Activated CD4-positive, alpha-beta T cell treated with anti-CD3 and anti-CD28 coated beads, Interleukin-2, amount 50 U/mL, for 48 hours (primary cell): ENCODE measurements at regions not wholly inside any gene's neighbourhood (a gene's known extent, or its start where the extent isn't known, plus 50 kb on each side); places are given as distances from the start of the nearest gene placed in this dataset.

ENCODE experiments used
- DNase-seq, 2 experiments: peaks; one replicate each; pipeline ENCODE4 v3.0.0-alpha.2; 2020

DNA sequence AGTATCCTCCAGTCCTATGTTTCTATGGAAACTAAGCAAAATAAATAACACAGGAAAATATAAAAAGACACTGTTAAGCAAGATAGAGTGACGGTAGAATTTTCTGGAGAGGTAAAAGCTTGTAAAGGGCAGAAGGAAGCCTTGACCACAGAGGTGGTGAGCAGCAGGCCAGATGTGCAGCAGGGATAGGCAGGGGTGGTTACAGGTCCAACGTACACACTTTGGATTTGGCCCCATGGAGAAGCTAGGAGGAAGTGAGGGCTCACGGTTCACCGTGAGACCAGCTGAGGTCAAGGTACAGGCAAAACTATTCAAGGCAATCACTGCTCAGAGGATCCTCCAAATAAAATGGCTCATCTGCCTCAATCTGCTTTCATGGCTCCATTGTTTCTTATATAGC is 242.8 kb downstream of the B3GLCT start:
- DNase-seq, result no peak

DNA sequence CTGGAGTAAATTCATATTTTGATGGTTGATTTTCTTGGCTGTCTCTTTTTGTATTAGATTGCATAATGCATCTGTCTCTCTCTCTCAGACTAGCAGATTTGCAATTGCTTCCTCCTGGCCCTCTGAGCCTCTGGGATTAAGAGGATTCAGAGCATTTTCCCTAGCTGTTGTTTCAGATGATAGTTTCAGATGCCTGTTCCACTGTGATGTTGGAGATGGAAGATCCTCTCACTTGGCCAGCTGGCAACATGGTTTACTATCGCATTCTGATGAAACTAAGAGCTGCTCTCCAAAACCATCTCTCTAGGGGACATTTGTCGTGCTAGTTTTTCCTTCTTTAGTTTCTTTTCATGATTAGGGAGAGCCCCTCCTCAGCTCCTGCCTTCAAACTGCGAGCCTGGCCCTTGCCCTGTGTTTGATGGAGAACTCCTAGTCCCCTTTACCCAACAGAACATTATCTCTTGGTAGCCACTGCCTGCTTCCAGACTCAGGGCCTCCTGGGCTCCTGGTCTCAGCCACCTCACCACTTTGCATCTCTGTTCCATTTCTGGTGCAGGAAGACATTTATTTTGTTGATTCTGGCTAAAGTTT is 244.6 kb downstream of the B3GLCT start:
- DNase-seq, result no peak

DNA sequence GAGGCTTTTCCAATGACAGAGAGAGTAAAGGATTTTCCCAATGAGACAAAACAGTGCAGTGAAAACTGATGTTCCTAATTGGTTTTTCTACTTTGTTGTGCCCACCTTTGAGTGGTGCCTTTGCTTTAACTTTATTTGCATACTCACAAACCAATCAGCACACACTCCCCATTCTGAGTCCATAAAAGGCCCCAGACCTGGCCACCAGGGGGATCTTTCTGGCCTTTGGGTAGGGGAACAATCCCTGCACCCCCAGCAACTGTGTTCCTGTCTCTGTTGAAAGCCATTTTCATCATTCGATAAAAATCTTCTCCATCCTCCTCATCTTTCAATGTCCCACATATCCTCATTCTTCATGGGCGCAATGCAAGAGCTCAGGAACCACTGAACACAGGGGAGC is 252.8 kb downstream of the B3GLCT start:
- no peak for DNase-seq

DNA sequence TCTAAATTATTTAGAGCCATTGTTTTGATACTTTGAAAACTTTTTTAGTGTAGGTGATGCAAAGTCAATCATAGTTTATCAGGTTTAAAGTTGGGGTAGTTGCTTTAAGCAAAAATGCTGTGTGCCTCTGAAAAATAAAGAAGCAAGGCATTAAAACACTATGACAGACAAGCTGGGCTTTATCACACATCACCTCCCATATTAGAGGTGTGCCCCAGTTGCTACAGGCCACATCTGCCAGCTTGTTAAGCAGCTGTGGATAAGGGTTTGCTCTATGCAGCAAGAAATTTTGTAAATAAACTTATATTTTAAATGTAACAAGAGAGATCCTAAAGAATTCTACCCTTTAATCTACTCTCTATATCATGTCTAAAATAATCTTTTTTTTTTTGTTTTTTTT is 255.8 kb downstream of the B3GLCT start:
- DNase-seq, result no peak

DNA sequence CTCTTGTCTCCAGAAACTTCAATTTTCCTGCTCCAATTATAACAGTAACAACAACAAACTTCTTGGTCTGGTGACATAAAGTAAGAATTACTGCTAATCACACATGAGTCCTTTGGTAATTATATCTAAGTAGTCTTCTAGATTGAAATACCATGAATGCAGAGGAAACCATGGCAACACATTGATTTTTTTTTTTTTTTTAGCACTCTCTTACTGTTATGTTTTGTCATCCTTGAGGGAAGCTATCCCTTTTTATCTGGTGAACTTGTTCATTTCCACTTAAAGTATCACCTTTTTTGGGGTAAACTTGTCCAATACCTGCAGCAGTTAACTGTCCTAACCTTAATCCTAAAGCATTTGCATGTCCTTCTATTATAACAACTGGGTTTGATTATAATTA is 256.3 kb downstream of the B3GLCT start:
- no peak for DNase-seq

DNA sequence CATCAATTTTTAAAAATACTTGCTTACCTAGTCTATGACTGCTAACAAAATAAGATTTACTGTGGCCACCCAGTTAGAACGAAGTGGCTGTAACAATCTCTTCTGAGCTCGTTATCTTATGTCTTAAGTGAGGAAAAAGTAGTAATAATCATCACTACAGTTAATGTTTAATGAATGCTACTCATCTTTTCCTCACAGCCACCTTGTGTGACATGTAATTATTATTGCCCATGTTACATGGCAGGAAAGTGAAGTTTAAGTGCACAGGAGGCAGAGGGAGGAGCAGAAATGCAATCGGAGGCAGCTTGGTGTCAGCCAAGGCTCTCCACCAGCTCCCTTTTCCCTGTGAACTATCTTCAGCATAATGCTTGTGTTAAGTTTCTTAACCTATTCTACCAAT is 260.3 kb downstream of the B3GLCT start:
- no peak for DNase-seq

DNA sequence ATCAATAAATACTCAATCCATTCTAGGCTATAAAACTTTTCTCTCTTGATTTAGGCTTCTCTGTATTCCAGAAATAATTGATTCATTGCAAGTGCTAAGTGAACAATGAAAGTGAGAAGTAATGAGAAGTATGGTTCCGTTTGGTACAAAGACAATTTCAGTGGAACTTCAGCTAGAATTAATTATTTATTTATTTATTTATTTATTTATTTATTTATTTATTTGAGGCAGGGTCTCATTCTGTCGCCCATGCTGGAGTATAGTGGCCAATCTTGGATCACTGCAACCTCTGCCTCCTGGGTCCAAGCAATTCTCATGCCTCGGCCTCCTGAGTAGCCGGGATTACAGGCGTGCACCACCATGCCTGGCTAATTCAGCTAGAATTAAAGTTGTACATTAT is 262.1 kb downstream of the B3GLCT start:
- no peak for DNase-seq

DNA sequence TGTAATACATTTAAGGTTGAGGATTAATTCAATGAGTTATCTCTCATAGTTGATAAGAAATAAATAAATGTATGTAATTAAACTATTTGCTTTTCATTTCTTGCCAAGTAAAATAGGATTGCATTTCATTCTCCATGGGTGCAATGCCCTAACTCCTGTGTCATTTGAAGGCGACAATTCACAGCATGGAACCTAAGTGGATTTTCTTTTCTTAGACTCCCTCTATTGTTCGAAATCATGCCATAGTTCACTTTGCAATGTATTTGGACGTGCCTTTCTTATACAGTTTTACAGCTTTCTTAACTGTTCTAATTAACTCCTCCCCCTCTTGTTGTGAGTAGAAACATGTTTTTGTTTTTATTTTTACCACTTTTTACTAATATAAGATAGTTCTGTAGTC is 263.0 kb downstream of the B3GLCT start:
- DNase-seq, result no peak

DNA sequence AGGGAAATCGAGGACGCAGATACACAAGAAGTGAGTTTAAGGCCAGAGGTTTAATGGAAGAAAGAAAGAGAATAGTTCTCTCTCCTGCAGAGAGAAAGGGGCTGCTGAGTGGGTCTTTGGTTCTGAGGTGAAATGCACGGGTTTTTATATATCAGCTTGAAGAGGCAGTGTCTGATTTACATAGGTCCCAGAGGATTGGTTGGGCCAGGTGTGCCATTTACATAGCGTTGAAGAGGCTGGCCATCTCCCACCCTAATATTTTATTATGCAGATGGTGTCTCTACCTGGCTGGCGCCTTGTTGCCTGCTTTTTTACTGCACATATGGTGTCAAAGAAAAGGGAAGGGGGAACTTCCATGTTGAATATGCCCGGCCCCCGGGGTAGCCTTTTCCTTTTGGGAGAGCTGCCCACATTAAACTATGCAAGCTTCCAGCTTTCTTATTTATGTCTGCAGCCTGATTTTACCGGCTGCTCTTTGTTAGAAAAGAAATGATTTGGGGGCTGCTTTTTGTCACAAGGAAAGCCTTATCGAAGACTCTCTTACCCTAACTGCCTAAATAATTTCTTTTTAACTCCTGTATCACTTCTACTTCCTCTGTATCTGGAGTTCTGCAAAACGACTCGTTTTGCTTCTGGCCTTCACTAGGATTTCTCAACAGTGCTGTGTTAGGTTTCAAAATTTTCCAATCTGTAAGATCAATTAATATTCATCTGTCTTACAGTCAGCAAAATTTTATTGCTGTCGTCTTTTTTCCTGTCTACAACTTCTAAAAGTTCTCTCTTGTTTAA is 268.5 kb downstream of the B3GLCT start:
- no peak for DNase-seq

DNA sequence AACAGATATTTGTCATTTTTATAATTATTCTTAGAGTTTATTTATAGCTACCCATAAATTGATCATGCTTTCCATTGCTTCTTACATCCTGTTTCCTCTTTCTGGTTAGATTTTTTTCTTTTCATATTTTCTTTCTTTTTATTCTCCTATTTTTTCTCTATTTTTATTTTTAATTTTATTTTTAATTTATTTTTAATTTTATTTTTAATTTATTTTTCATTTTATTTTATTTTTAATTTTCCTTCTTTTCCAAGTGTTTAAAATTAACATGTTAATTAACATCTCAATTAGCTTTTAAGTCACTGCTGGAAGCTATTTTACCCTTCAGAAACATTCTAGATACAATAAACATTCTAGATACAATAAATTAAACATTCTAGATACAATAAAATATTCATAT is 269.6 kb downstream of the B3GLCT start:
- no peak for DNase-seq

DNA sequence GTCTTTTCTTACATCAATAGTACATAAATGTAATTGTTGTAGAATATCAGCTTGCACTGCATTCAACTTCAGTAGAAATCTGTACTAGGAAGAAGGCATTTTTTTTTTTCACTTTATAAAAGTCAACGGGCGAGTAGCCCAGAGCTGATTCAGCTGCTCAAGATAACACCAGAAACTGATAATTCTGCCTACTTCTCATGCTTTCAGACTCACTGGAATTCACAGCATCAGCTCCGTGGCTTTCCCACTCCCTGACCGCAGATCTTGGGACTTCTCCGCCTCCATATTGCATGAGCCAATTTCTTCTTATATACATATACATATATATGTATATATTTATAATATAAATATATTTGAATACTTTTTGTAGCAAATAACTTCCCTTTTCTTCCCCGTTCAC is 263.1 kb upstream of the RXFP2 start:
- DNase-seq, result no peak

DNA sequence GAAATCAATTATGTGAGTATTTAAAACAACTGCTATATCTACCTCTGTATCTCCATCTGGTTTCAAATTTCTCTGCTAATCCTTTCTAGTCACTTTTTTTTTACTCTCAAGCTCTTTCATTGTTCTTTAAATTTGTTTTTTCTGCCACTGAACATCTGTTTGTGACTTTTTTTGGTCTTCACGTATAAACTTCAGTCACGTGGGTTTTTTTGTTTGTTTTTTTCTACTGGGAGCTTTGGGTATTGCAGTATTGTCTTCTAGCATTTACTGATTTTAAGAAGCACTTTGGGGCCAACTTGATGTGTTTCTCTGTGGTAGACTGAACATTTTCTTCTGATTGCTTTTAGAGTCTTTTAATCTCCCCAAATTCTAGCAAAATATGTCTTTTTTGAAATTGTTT is 262.6 kb upstream of the RXFP2 start:
- DNase-seq, result no peak

DNA sequence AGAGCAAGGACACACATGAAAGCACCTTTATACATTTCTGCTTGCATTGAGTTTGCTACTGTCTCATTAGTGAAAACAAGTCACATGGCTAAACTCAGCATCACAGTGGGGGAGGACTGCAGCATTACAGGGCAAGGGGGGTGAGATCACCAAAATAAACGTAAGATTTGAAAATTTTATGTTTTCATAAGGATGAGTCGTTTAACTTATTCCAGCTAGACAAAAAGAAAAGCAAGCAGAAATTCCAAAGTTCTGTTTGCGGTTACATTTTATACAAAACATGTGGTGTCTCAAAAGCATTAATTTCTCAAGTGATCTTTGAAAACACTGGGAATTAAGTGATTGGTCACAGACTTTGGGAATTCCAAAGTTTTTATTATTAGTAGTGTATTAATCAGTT is 261.4 kb upstream of the RXFP2 start:
- no peak for DNase-seq

DNA sequence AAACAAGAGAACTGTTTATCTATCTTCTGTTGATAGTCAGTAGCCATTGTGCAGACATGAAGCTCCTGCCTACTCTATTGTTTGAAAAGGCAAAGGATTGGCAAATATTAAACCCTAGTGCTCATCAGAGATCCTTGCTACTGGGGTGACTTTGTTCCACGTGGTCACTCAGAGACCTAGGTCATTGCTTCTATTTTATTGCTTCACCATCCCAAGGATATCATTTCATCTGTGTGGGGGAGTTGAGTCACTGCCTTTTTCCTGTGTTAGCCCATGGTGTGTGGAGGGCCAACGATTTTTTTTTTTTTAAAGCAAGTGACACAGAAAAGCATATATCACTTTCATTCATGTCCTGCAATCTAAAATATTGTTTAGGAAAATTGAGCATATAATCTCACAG is 254.1 kb upstream of the RXFP2 start:
- no peak for DNase-seq

DNA sequence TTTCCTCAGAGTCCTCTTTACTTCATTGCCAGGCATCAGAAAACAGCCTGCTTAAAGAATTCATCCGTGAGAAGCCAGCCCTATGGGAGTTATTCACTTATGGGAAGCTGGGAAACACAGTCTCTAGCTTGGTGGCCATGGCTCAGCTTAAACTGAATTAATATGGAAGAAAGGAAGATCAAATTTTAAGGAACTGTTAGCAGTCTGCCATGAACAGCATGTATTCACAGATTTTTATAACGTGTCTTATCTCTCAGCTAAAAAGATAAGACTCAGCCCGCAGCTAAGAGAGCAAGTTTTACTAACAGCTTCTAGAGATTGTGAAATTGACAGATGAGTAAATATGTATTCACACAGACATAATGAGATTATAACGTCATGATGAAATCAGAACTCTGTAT is 253.7 kb upstream of the RXFP2 start:
- DNase-seq, result no peak

DNA sequence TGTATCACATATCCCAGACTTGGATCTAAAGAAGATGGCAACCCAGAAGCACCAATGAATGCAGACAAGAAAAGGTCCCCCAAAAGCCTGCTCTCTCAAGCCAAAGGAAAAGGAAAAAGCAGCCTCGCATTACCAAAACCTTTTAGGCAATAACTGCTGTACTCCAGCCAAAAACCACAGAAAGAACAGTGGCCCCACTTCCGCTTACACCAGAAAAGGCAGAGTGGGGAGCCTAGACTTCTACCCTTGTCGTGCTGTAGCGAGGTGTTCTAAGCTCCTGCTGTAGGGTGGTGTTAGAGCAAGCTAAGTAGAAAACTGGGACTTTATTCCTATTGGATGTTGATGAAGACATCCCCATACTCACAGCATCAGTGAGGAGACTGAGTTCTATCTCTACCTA is 244.0 kb upstream of the RXFP2 start:
- DNase-seq, result no peak

DNA sequence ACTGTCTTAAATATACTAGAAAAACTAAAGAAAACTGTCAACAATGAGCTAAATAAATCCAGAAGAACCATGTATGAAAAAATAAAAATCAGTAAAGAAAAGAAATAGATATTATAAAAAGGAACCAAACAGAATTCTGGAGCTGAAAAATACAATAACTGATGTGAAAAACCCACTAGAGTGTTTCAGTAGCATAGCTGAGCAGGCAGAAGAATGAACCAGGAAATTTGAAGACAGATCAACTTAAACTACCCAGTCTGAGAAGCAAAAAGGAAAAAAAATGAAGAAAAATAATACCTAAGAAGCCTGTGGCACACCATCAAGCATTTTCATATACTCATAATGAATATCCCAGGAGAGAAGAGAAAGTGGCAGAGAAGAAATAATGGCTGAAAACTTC is 240.1 kb upstream of the RXFP2 start:
- DNase-seq, result no peak

DNA sequence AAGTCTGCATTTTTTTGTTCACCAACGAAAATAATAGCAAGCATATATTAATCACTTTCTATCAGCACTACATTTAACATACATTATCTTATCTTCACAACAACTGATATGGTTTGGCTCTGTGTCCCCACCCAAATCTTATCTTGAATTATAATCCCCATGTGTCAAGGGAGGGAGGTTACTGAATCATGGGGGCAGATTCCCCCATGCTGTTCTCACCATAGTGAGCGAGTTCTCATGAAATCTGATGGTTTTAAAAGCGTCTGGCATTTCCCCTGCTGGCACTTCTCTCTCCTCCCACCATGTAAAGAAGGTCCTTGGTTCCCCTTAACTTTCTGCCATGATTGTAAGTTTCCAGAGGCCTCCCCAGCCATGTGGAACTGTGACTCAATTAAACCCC is 235.7 kb upstream of the RXFP2 start:
- DNase-seq, result no peak

DNA sequence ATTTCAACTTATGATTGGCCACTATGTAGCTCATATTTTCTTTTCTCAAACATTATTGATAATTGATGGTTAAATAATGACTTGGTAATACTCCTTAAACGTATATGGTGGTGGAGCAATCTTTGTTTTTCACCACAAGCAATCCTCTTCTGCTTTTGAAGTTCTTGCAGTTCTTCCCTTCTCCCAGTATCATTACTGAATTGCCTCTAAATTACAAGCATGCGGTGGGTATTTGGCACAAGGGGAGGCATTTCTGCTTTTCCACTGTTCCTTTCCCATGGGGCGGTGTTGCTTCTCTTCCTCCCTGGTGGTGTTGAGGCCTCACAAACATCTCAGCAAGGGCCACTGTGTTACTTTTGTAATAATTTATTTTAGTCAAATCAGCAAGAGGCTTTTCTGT is 234.4 kb upstream of the RXFP2 start:
- DNase-seq, result no peak

DNA sequence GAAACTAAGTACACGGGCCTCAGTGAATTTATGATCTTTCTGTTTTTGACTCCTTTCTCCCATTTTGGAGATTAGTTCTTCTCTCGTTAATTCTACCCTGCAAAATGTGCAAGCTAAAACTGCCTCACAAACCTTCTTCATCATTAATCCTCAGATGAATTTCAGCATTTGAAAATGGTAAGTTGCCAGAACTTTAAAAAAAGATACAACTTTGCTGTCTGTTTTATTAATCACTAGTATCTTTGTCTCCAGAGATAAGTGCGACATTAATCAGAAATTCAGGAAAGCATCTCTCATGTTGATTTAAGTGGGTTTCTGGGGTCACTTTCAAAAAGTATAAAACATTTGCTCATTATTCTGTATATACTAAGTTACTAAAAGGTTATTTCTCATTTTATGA is 227.0 kb upstream of the RXFP2 start:
- no peak for DNase-seq

DNA sequence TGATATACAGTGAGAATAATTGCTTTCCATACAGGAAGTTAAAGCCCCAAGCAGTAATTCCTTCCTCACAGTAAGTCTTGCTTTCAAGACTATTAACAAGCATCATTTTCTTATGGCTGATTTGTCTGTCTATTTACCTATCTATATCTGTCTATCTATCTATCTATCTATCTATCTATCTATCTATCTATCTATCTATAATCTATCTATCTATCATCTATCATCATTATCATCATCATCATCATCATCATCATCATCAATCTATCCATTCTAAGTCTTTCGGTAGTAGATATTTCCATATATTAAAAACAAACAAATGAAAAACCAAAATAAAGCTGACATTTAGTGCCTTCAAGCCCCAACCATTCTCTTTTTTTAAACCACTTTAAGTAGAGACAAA is 224.4 kb upstream of the RXFP2 start:
- DNase-seq, result no peak

DNA sequence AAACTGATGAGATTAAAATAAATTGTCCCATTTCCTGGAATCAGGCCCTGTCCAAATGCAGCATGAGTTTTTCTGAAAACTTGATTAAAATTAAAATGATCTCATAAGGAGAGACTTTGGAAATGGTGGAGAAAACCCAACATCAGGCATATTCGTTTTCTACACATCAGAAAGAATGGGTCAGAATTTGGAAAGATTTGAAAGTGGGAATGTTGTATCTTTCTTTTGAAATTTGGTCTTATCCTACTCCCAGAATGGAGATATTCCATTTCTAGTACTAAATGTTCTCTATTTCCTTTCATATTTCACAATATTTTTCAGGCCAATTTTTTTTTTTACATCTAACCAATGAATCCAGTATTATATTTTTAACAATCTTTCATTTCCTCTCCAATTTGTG is 223.9 kb upstream of the RXFP2 start:
- no peak for DNase-seq

DNA sequence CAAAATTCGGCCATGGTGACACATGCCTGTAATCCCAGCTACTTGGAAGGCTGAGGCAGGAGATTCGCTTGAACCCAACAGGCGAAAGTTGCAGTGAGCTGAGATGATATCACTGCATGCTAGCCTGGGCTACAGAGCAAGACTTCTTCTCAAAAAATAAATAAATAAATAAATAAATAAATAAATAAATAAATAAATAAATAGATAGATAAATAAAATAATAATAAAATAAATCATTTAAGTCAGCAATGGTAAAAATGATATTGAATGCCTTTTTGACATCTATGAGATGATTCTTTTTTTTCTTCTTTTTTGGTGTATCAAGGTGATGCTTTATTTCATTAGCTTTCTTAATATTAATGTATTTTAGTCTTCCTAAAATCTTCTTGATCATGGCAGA is 221.7 kb upstream of the RXFP2 start:
- no peak for DNase-seq

DNA sequence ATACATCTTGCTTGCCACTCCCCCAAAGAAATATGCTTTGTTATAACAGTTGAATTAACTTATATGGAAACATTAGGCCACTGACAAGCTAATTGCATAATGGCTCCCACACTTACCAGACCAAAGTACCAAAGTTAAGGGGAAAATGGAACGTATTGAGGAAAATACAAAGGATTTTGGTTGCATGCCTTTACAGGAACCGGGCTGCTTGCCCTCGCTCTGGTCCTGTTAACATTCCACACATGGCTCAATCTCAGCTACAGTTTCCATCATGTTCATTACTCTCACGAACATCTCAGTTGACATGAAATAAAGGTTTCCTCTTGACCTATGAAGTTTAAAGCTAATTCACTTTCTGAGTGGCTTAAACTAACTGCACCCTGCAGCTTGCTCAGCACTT is 220.7 kb upstream of the RXFP2 start:
- no peak for DNase-seq

DNA sequence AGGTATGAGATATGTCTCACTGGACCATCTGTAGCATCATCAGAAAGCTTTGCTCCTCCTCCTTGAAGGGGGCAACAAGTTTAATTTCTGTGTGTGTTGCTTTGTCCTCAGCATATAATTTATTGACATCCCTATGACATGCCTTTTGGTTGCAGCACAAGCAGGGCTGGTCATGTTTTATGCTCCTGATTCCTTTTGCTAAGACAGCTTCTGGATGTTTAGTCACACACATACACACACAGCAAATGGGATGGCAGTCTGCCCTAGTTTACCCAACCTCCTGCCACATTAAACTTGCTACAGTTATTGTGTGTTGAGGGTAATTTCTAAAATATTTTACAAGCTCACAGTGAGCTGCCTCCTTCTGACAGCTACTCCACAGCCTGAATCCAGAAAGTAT is 217.9 kb upstream of the RXFP2 start:
- DNase-seq, result no peak
